T47D (cell line): ENCODE measurements at regions not wholly inside any gene's neighbourhood (a gene's known extent, or its start where the extent isn't known, plus 50 kb on each side); places are given as distances from the start of the nearest gene placed in this dataset.

ENCODE experiments used
- DNase-seq, 2 experiments: peaks; one replicate each; pipeline versions ENCODE4 v3.0.0 to v3.0.0-alpha.2; 2011 to 2012; ENCODE audit warnings: low read depth in 1 of 2, low spot score in 1 of 2
- JUND ChIP-seq: IDR thresholded peaks from 2 replicates; pipeline ENCODE4 v1.6.1; 2012; ENCODE audit warnings: low read depth
- in situ Hi-C: cut with HindIII; loops from 2 replicates; pipeline ENCODE4 v1.10.0; 2016; ENCODE audit warnings: low sequenced_read_pairs, low pct_unique_long_range_greater_than_20kb

GRCh38 chr20:52847029-52847660, 125.0 kb upstream of the TSHZ2 start:
- no peak for DNase-seq
- in situ Hi-C loops = no loop called here
- no peak for TF ChIP-seq JUND

DNA sequence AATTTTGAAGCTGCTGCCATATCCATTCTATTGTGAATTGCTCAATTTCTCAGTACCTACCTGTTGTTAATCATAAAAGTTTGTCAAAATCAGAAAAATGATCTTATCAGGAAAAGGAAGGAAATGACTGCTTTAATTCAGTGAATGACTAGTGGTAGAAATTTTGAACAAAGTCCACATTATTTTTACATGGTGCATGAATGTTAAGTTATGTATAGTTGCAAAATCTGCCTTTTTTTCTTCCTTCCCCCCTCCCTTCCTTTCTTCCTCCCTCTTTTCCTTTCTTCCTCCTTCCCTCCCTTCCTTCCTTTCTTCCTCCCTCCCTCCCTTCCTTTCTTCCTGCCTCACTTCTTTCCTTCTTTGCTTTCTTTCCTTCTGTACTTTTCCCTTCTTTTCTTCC, 127.1 kb upstream of the TSHZ2 start:
- DNase-seq = no peak
- in situ Hi-C loops = no loop called here
- TF ChIP-seq JUND = no peak

GRCh38 chr20:52843425-52843824, 128.7 kb upstream of the TSHZ2 start:
- no peak for DNase-seq
- TF ChIP-seq JUND = no peak
- in situ Hi-C loops = no loop called here

- TF ChIP-seq JUND = no peak
- in situ Hi-C loops = no loop called here
- DNase-seq = no peak
These were observed 131.2 kb upstream of the TSHZ2 start for GRCh38 chr20:52841003-52841402.

- in situ Hi-C loops = no loop called here
- DNase-seq = no peak
- no peak for TF ChIP-seq JUND
These were observed 132.1 kb upstream of the TSHZ2 start for GRCh38 chr20:52840041-52840440.

DNA sequence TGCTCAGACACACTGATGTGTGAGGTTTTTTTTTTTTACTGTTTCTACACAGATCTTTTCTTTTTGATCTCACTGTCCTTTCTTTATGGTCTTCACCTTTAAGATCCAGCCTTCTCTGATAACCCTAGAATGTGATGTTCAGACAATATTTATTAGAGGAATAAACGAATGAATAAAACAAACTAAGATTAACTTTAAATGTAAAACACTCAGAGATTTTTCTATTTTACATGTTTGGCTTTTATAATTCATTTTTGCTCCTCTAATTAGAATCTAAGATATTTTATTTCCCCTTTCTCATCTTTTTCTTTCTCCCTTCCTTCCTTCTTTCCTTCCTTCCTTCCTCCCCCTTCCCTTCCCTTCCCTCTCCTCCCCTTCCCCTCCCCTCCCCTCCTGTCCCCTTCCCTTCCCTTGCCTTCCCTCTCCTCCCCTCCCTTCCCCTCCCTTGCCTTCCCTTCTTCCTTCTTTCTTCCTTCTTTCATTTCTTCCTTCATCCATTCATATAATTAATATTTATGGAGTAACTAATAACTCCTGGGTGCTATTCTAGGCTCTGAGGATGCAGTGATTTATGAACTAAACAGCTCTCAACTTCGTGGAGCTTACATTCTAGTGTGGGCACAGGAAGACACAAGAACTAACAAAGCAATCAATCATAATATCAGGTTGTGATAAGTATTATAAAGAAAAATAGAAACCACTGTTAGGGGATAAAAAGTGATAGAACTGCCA, 133.5 kb upstream of the TSHZ2 start:
- DNase-seq = no peak
- in situ Hi-C loops = no loop called here
- no peak for TF ChIP-seq JUND

DNA sequence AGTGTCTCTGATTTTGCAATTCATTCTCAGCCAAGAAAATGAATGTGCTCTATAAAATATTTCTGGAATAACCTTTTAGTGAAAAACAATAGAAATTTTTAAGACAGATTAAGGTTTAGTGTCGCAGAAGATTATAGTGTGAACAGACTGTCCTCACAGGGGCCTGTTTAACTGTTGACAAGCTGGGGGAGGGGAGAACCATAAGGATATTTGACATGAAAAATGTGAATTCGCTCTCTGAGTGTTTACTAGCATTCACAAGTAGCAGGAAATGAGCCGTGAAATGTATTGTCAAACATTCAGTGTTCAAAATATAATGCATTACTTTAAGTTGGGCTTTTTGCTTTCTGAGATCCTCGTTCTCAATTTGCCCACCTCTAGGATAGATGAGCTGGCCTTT, 134.8 kb upstream of the TSHZ2 start:
- TF ChIP-seq JUND = no peak
- DNase-seq = no peak
- in situ Hi-C loops = no loop called here

- in situ Hi-C loops = no loop called here
- no peak for TF ChIP-seq JUND
- DNase-seq = peak in 1 of 2 experiments; percentile 50
These were observed 138.3 kb upstream of the TSHZ2 start for GRCh38 chr20:52833901-52834300.

DNA sequence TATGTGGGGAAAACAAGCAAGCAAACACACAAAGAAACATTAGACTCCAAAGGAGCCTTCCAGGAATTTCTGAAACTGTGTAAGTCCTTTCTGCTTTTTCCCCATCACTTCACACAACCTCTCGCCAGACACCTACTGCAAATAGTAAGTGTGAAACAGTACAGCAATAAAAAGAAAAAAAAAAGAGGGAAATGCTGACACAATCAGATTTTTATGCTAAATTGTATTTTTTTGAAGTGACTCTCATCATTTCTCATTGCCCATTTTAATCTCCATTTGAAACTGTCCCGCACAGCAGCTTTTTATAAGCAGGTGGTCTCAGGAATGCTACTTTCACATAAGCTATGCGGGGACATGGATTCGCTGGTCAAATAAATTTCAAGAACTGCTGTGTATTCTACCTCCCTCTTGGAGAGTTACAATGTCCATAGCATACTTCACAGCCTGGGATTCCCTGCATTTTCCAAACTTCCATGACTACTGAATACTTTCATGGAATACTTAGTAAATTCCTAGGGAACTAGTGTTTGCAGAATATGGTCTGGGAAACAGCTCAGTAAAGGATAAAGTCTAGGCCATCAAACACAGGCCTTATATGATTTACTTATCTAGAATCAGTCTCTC, 139.9 kb upstream of the TSHZ2 start:
- in situ Hi-C loops = no loop called here
- no peak for TF ChIP-seq JUND

DNA sequence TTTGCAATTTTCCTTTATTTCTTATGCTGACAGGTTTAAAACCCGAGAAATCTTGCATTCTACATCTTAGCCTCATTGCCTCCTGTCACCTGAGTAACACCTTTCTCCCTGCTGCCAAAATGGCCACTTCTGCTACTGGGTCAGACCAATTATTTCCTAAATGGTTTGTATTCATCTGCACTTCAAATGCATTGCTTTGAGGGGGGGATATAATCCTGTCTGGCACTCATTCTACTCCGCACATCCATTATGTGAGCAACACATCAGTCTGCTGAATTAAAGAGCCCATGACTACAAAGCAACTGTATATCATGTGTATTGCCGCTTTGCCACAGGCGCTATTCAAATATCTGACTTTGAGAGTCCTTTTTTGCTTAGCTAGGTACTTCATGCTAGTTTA, 141.6 kb upstream of the TSHZ2 start:
- in situ Hi-C loops = no loop called here
- no peak for TF ChIP-seq JUND
- DNase-seq = no peak

More for the DNA sequence above, 139.9 kb upstream of the TSHZ2 start:
- no peak for DNase-seq

- in situ Hi-C loops = no loop called here
- no peak for DNase-seq
- TF ChIP-seq JUND = no peak
These were observed 143.0 kb upstream of the TSHZ2 start for GRCh38 chr20:52829111-52829510.

DNA sequence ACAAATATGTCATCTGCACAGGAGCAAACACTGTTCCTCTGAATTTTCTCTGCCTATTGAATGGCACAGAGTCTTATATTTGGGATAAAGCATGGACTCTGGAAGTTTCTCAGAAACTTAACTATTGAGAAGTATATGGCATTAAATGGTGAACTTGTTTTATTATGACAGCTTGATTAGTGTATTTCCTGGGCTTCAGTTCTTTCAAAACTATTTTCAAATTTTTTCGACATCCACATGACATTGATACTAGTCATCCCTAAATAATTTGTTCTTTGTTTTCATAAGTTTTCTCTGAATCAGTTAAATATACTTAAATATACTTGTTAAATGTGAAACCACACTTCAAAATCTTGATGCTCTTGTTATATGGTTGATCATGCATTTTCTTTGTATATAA, 144.0 kb upstream of the TSHZ2 start:
- TF ChIP-seq JUND = no peak
- DNase-seq = no peak
- in situ Hi-C loops = no loop called here

- in situ Hi-C loops = no loop called here
- TF ChIP-seq JUND = no peak
- DNase-seq = no peak
These were observed 145.4 kb upstream of the TSHZ2 start for GRCh38 chr20:52826722-52827121.
